ENCODE measurements at regions not wholly inside any gene's neighbourhood (a gene's known extent, or its start where the extent isn't known, plus 50 kb on each side); places are given as distances from the start of the nearest gene placed in this dataset.

DNA sequence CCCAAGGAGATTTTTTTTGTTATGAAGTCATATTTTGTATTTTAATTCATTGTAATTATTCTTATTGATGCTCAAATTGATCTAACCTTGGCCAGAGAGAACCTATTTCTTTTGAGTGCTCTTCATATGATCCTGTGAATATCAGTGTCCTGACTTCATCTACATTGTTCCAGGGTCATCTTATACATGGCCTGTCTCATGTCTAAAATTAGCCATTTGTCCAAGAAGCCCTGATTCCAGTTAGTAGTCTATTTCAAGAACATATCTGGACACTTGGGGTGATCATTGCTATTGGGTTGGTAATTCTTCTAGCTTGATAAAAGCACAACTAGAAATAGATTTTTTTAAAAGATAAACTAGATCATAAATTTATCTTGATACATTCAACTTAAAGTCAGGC, 266.2 kb downstream of the SPRY1 start:
- no peaks in the 10 kb centered on the region for H3K36me3 ChIP-seq (replicated peaks)
- no peaks in the 10 kb centered on the region for H3K27me3 ChIP-seq (replicated peaks)
- no peak overlapping the region for H3K4me3 ChIP-seq (ENCODE audit: low read depth, low read length)
- DNase-seq = no peak
- in situ Hi-C loops (cut with HindIII; ENCODE audit: low pct_ligation_motif_present, low sequenced_read_pairs) = no loop called here
- H3K27ac ChIP-seq = no peak overlapping the region
- TF ChIP-seq, protein P1, sequence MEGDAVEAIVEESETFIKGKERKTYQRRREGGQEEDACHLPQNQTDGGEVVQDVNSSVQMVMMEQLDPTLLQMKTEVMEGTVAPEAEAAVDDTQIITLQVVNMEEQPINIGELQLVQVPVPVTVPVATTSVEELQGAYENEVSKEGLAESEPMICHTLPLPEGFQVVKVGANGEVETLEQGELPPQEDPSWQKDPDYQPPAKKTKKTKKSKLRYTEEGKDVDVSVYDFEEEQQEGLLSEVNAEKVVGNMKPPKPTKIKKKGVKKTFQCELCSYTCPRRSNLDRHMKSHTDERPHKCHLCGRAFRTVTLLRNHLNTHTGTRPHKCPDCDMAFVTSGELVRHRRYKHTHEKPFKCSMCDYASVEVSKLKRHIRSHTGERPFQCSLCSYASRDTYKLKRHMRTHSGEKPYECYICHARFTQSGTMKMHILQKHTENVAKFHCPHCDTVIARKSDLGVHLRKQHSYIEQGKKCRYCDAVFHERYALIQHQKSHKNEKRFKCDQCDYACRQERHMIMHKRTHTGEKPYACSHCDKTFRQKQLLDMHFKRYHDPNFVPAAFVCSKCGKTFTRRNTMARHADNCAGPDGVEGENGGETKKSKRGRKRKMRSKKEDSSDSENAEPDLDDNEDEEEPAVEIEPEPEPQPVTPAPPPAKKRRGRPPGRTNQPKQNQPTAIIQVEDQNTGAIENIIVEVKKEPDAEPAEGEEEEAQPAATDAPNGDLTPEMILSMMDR (IDR thresholded peaks at IDR 0.05; ENCODE audit: low read depth, low read length, missing control alignments) = no peak

DNA sequence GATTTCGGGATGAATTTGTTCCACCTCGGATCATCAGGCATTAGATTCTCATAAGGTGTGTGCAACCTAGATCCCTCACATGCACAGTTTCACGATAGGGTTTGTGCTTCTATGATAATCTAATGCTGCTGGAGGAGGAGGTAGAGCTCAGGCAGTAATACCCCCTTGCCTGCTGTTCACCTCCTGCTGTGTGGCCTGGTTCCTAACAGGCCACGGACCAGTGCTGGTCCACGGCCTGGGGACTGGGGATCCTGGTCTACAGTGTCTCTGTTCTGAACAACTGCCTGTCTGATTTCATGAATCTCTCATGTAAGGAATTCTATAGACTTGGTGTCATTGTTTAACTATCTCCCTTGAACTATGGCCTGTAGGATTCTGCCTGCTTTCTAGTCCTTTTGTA, 269.9 kb downstream of the SPRY1 start:
- Histone ChIP-seq H3K27ac (no peak overlapping the region), H3K27me3 (replicated peaks) (no peaks in the 10 kb centered on the region), H3K4me3 (ENCODE audit: low read depth, low read length) (no peak overlapping the region), H3K36me3 (replicated peaks) (no peaks in the 10 kb centered on the region)
- in situ Hi-C loops (cut with HindIII; ENCODE audit: low pct_ligation_motif_present, low sequenced_read_pairs) = no loop called here
- TF ChIP-seq, protein P1 (IDR thresholded peaks at IDR 0.05; ENCODE audit: low read depth, low read length, missing control alignments) = no peak
- no peak for DNase-seq

DNA sequence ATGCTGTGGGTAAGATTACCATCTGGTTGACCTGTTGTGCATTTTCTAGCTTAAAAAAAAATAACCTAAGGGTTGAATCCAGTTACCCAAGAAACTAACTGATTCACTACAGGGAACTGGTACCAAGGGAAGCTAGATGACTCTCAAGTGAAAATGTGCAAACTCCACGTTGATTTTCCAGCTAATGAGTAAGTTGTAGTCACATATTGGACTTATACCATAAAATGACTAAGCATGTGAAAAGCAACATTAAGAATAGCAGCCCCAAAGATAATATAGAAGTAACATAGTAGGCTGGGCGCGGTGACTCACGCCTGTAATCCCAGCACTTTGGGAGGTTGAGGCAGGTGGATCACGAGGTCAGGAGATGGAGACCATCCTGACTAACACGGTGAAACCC, 270.9 kb downstream of the SPRY1 start:
- TF ChIP-seq, protein P1 (IDR thresholded peaks at IDR 0.05; ENCODE audit: low read depth, low read length, missing control alignments) = no peak

DNA sequence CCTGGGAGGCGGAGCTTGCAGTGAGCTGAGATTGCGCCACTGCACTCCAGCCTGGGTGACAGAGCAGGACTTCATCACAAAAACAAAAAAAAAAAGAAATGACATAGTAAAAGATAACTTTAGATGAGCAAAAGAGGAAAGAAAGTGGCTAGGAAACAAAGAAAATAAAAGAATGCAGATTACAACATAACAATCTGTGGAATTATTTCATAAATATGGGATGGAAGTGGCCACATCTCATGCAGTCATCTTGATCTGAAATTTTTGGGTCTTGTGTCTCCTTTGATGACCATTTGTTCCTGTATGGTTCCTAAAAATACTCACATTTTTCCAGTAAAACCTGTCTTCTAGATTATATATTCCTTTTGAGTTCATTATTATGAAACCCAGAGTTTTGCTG, 271.4 kb downstream of the SPRY1 start:
- H3K36me3 ChIP-seq (replicated peaks) = no peaks in the 10 kb centered on the region
- H3K27ac ChIP-seq = no peak overlapping the region
- no peaks in the 10 kb centered on the region for H3K27me3 ChIP-seq (replicated peaks)
- in situ Hi-C loops (cut with HindIII; ENCODE audit: low pct_ligation_motif_present, low sequenced_read_pairs) = no loop called here
- DNase-seq = no peak
- no peak overlapping the region for H3K4me3 ChIP-seq (ENCODE audit: low read depth, low read length)
- TF ChIP-seq, protein P1 (IDR thresholded peaks at IDR 0.05; ENCODE audit: low read depth, low read length, missing control alignments) = no peak

More for the DNA sequence above, 270.9 kb downstream of the SPRY1 start:
- Histone ChIP-seq H3K36me3 (replicated peaks) (no peaks in the 10 kb centered on the region), H3K27me3 (replicated peaks) (no peaks in the 10 kb centered on the region), H3K4me3 (ENCODE audit: low read depth, low read length) (no peak overlapping the region), H3K27ac (no peak overlapping the region)
- DNase-seq = peak; percentile 42
- in situ Hi-C loops (cut with HindIII; ENCODE audit: low pct_ligation_motif_present, low sequenced_read_pairs) = no loop called here

DNA sequence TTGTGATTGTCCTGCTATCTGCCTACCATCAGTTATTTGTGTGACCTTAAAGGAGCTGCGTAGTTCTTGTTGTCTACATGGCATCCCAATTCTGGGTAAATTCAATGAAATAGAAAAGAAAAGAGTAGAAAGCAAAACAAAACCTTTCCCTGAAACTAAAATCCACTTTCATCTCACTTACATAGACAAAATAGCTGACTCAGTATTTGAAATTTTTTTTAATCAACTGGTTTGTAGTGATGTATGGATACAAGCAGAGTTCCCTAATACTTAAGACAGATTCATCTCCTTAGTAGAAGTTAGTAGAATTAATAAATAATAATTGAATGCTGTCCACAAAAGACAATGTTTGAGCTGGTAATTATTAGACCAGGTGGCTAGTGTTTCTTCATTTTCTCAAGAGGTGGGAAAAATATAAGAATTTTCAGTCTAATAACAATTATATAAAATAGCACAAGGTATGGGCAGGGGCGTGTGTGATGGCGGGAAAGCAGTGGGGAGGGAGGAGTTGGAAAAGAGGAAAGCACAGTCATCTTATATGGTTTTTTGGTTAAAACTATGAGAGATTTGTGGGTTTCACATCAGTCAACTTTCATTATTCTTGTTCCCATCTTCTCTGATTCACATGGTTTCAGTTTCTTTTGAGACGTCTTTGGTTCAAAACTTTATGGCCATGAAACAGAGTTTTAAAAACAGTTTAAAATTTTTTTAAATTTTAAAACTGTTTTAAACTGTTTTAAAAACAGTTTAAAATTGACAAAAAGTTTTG, 275.2 kb downstream of the SPRY1 start:
- DNase-seq = no peak
- in situ Hi-C loops (cut with HindIII; ENCODE audit: low pct_ligation_motif_present, low sequenced_read_pairs) = no loop called here
- H3K4me3 ChIP-seq (ENCODE audit: low read depth, low read length) = no peak overlapping the region
- H3K27ac ChIP-seq = no peak overlapping the region
- TF ChIP-seq, protein P1 (IDR thresholded peaks at IDR 0.05; ENCODE audit: low read depth, low read length, missing control alignments) = no peak
- H3K36me3 ChIP-seq (replicated peaks) = no peaks in the 10 kb centered on the region
- H3K27me3 ChIP-seq (replicated peaks) = no peaks in the 10 kb centered on the region

DNA sequence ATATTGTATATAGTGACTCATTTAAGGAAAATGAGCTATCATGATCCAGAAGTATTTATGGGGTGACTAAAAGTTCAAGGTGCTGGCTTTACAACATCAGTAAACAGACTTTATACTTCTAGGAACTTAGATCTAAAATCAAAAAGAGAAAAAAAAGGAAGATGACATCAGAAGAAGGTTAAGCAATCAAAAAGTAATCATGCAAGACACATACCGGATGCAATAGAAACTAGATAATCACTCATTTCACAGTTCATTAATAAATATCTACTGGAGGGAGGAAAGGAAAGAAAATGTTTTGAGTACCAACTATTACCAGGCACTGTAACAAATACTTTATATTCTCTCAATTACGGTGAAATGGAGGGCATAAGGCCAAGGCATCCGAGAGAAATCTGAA, 276.4 kb downstream of the SPRY1 start:
- no peak for DNase-seq
- H3K36me3 ChIP-seq (replicated peaks) = no peaks in the 10 kb centered on the region
- H3K4me3 ChIP-seq (ENCODE audit: low read depth, low read length) = no peak overlapping the region
- no peak overlapping the region for H3K27ac ChIP-seq
- no peaks in the 10 kb centered on the region for H3K27me3 ChIP-seq (replicated peaks)
- in situ Hi-C loops (cut with HindIII; ENCODE audit: low pct_ligation_motif_present, low sequenced_read_pairs) = no loop called here
- TF ChIP-seq, protein P1 (IDR thresholded peaks at IDR 0.05; ENCODE audit: low read depth, low read length, missing control alignments) = no peak

All from brain microvascular endothelial cell (primary cell).